ENCODE measurements at regions not wholly inside any gene's neighbourhood (a gene's known extent, or its start where the extent isn't known, plus 50 kb on each side); places are given as distances from the start of the nearest gene placed in this dataset.

DNA sequence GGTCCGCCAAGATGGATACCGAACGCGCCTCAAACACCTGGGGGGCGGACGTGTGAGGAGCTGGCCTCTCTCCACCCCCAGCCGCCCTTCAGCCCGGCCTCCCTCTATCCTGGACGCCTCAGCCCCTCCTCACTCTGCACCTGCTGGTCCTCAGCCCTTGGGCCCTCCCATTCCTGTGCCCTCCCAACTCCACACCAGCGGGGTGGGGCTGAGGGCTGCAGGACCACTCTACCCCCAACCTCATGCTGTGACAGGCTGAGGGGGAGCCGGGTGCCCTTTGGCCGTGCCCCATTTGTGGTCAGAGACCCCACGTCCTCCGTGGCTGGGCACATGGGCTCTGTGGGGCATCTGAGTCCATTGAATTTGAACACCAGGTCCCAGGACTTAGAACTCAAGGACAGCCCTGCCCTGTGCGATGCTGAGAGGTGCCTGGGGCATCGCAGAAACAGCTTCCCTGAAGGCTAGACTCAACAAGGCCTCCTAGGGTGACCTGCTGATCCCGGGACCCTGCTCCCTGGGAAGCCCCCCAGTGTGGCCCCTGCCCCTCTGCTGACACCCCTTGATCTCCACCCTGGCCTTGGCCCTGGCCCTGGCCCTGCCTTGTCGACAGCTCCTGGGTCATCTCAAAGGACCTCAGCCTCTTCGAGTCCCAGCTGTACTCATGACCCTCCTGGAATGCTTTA, 82.0 kb upstream of the SFSWAP start:
- H2BK15ac ChIP-seq (ENCODE audit: low read length) = no peak overlapping the region; the same call in 1 of the 2 replicates
- no peaks in the 10 kb centered on the region for H3K79me1 ChIP-seq (ENCODE audit: low read depth, low read length)
- H2BK5ac ChIP-seq (ENCODE audit: low read depth, low read length) = no peak overlapping the region; the same call in 1 of the 2 replicates
- H2BK120ac ChIP-seq (replicated peaks; ENCODE audit: low read depth, low read length) = no peak overlapping the region
- peak overlapping the region; percentile 53; the same call in 1 of the 2 replicates for H2BK12ac ChIP-seq (ENCODE audit: low read depth, low read length)
- H3K23me2 ChIP-seq (ENCODE audit: low read depth, low read length) = peaks cover 5% of the 10 kb centered on the region; the same call in 1 of the 2 replicates
- H2AK5ac ChIP-seq (ENCODE audit: low read depth, low read length) = peak overlapping the region; percentile 82; the same call in 1 of the 2 replicates
- DNase-seq (ENCODE audit: low read depth in 1 of 2, low spot score in 2 of 2) = no peak
- H3K9ac ChIP-seq (replicated peaks in 1 of 4; ENCODE audit: extremely low read depth in 1 of 4, low read depth in 3 of 4, low read length in 3 of 4) = no peak overlapping the region
- ChIA-PET POLR2A (ENCODE audit: partially characterized antibody) (interaction anchor here (2.0 kb wide), 1 partner anchor 15 kb away, joined by 5 read pairs; no protein-coding TSS in a partner anchor), CTCF (ENCODE audit: partially characterized antibody) (interaction anchor here (1.2 to 1.4 kb wide), 2 partner anchors 9 to 166 kb away, joined by 3 to 5 read pairs; no protein-coding TSS in a partner anchor)
- H3K79me2 ChIP-seq (ENCODE audit: control insufficient read depth in 1 of 2, insufficient read depth in 2 of 2, low read length in 2 of 2) = no peaks in the 10 kb centered on the region
- H3K4me3 ChIP-seq (ENCODE audit: extremely low read depth in 1 of 4, insufficient read depth in 2 of 4, low read depth in 3 of 4, low read length in 4 of 4) = no peak overlapping the region
- no peak overlapping the region for H3K27ac ChIP-seq (ENCODE audit: low read depth, low read length)
- no peak overlapping the region for H3K4me2 ChIP-seq (ENCODE audit: insufficient read depth in 1 of 2, low read depth in 2 of 2, low read length in 2 of 2)
- no peak overlapping the region for H3K23ac ChIP-seq (ENCODE audit: insufficient read length)
- no peak overlapping the region for H3K56ac ChIP-seq (replicated peaks; ENCODE audit: insufficient read length, low read depth, low read length)
- peaks cover 0 to 18% (median 5%) of the 10 kb centered on the region in 4 experiments; a peak in 6 of 7 replicates for H3K4me1 ChIP-seq (replicated peaks in 1 of 4; ENCODE audit: control insufficient read depth in 3 of 4, insufficient read depth in 4 of 4, low read length in 3 of 4)
- no peaks in the 10 kb centered on the region for H3K27me3 ChIP-seq (replicated peaks in 1 of 4; ENCODE audit: control insufficient read depth in 3 of 4, extremely low read depth in 1 of 4, insufficient read depth in 3 of 4, low read length in 3 of 4)
- H2AFZ ChIP-seq (ENCODE audit: low read length) = no peak overlapping the region
- H3K9me3 ChIP-seq (ENCODE audit: insufficient read depth in 2 of 2, low read depth in 1 of 2, low read length in 1 of 2) = no peaks in the 10 kb centered on the region
- H3K18ac ChIP-seq (ENCODE audit: extremely low read depth, low read length) = no peak overlapping the region
- H3K4ac ChIP-seq (replicated peaks; ENCODE audit: insufficient read length, low read depth, low read length) = no peak overlapping the region
- 88% methylated on average over 19 of the region's 19 CpGs; no CpG with 5 or more reads in 1 of the 2 experiments for WGBS, 2 experiments (ENCODE audit: extremely low coverage in 1 of 2, insufficient coverage in 1 of 2, insufficient read length in 1 of 2, insufficient replicate concordance in 2 of 2, low coverage in 1 of 2, low lambda C conversion rate in 2 of 2, missing lambda C conversion rate in 1 of 2)
- H4K8ac ChIP-seq (ENCODE audit: extremely low read depth, insufficient read depth, low read length) = no peak overlapping the region; the same call in 1 of the 2 replicates
- H2BK20ac ChIP-seq (ENCODE audit: low read length) = no peak overlapping the region
- peak overlapping the region; percentile 83 for H4K91ac ChIP-seq (replicated peaks; ENCODE audit: insufficient read length, low read length)
- no peaks in the 10 kb centered on the region for H3K36me3 ChIP-seq (ENCODE audit: control insufficient read depth in 2 of 4, insufficient read depth in 4 of 4, low read length in 3 of 4)
- H4K5ac ChIP-seq (ENCODE audit: insufficient read length, low read depth, low read length) = no peak overlapping the region
- no peaks in the 10 kb centered on the region for H4K20me1 ChIP-seq (replicated peaks in 1 of 2; ENCODE audit: control insufficient read depth in 1 of 2, insufficient read depth in 2 of 2, low read length in 2 of 2)
- no peak for FAIRE-seq
- H3K14ac ChIP-seq (ENCODE audit: insufficient read length) = no peak overlapping the region
- no peak for TF ChIP-seq MAX (IDR thresholded peaks at IDR 0.05)
- no peak for TF ChIP-seq NANOG (IDR thresholded peaks at IDR 0.05; ENCODE audit: insufficient read depth, low read depth, low read length, poor library complexity, severe bottlenecking)
- TF ChIP-seq EGR1 (IDR thresholded peaks at IDR 0.05; ENCODE audit: borderline replicate concordance, low read depth, low read length) = no peak
- no peak for TF ChIP-seq JUND (IDR thresholded peaks at IDR 0.05; ENCODE audit: low read length)
- no peak for TF ChIP-seq CTBP2 (IDR thresholded peaks at IDR 0.05; ENCODE audit: borderline replicate concordance, insufficient read depth, insufficient read length, low read length)
- TF ChIP-seq SP1 (IDR thresholded peaks at IDR 0.05; ENCODE audit: low read depth, low read length) = no peak
- TF ChIP-seq TCF12 (IDR thresholded peaks at IDR 0.05; ENCODE audit: low read depth, low read length) = no peak
- no peak for TF ChIP-seq YY1 (IDR thresholded peaks at IDR 0.05; ENCODE audit: low read depth, low read length)
- no peak for TF ChIP-seq SIX5 (IDR thresholded peaks at IDR 0.05; ENCODE audit: low read depth, low read length)
- no peak for TF ChIP-seq TBP (IDR thresholded peaks at IDR 0.05; ENCODE audit: low read depth, low read length)
- TF ChIP-seq EZH2 (IDR thresholded peaks at IDR 0.05; ENCODE audit: low read depth, low read length, severe bottlenecking) = no peak
- no peak for TF ChIP-seq CHD1 (IDR thresholded peaks at IDR 0.05; ENCODE audit: low read depth, low read length)
- no peak for TF ChIP-seq ASH2L (IDR thresholded peaks at IDR 0.05; ENCODE audit: low read length)
- TF ChIP-seq POLR2AphosphoS5 (IDR thresholded peaks at IDR 0.05; ENCODE audit: low read depth, low read length) = no peak

Data from H1 (cell line).